ENCODE measurements at regions not wholly inside any gene's neighbourhood (a gene's known extent, or its start where the extent isn't known, plus 50 kb on each side); places are given as distances from the start of the nearest gene placed in this dataset.
"Not testable (repeated sequence)": the region's sequence is repeated elsewhere in the genome, so short reads cannot be mapped to it uniquely, and the experiment has no call there.

- Mint-ChIP-seq H3K36me3 (ENCODE audit: low read depth) (no peaks in the 10 kb centered on the region), H3K27me3 (ENCODE audit: insufficient read depth, low read depth, poor library complexity) (no peaks in the 10 kb centered on the region), H3K9me3 (no peaks in the 10 kb centered on the region), H3K4me1 (no peaks in the 10 kb centered on the region), H3K4me3 (no peak overlapping the region), H3K27ac (no peak overlapping the region)
- TF ChIP-seq EZH2 (IDR thresholded peaks at IDR 0.05; ENCODE audit: low read depth, unreplicated experiment) (no peak), ETS1 (IDR thresholded peaks at IDR 0.05) (no peak), NANOG (IDR thresholded peaks at IDR 0.05; ENCODE audit: borderline replicate concordance) (no peak)
- TF ChIP-seq, protein P1, sequence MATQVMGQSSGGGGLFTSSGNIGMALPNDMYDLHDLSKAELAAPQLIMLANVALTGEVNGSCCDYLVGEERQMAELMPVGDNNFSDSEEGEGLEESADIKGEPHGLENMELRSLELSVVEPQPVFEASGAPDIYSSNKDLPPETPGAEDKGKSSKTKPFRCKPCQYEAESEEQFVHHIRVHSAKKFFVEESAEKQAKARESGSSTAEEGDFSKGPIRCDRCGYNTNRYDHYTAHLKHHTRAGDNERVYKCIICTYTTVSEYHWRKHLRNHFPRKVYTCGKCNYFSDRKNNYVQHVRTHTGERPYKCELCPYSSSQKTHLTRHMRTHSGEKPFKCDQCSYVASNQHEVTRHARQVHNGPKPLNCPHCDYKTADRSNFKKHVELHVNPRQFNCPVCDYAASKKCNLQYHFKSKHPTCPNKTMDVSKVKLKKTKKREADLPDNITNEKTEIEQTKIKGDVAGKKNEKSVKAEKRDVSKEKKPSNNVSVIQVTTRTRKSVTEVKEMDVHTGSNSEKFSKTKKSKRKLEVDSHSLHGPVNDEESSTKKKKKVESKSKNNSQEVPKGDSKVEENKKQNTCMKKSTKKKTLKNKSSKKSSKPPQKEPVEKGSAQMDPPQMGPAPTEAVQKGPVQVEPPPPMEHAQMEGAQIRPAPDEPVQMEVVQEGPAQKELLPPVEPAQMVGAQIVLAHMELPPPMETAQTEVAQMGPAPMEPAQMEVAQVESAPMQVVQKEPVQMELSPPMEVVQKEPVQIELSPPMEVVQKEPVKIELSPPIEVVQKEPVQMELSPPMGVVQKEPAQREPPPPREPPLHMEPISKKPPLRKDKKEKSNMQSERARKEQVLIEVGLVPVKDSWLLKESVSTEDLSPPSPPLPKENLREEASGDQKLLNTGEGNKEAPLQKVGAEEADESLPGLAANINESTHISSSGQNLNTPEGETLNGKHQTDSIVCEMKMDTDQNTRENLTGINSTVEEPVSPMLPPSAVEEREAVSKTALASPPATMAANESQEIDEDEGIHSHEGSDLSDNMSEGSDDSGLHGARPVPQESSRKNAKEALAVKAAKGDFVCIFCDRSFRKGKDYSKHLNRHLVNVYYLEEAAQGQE (IDR thresholded peaks at IDR 0.05; ENCODE audit: unreplicated experiment): no peak
- Histone ChIP-seq H3K27me3 (ENCODE audit: insufficient read depth) (no peaks in the 10 kb centered on the region), H3K79me2 (replicated peaks; ENCODE audit: insufficient read depth) (no peaks in the 10 kb centered on the region), H3K4me2 (no peak overlapping the region), H3K9me2 (ENCODE audit: insufficient read depth) (no peaks in the 10 kb centered on the region), H3K4me3 (no peak overlapping the region), H3K27ac (ENCODE audit: low read depth) (no peak overlapping the region), H3F3A (replicated peaks; ENCODE audit: low read depth) (no peaks in the 10 kb centered on the region), H3K4me1 (ENCODE audit: insufficient read depth) (no peaks in the 10 kb centered on the region), H2AFZ (no peak overlapping the region), H4K20me1 (replicated peaks; ENCODE audit: insufficient read depth) (no peaks in the 10 kb centered on the region), H3K36me3 (ENCODE audit: insufficient read depth) (no peaks in the 10 kb centered on the region)
- ATAC-seq (no peak), DNase-seq (ENCODE audit: low spot score) (no peak)
Observed at GRCh38 chr2:155485141-155485842, 786.8 kb downstream of the KCNJ3 start.

DNA sequence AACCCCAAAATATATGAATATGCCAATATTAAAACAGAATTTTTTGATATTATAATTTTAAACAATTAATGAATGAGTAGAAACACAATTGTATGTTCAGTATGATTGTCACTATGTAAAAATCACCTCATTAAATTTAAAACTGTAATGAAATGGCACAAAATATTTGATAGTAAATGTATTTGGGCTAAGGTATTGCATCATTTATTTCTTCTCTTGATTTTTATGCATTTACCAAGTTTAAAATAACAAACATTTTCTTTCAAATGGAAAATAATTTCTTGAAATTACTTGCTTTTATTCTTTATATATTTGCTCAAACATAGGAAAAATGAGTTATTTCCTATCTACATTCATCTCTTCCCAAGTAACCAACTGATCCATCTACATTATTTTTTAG lies 782.6 kb downstream of the KCNJ3 start:
- H3K4me3 ChIP-seq: no peak overlapping the region
- Mint-ChIP-seq H3K27ac (no peak overlapping the region), H3K36me3 (ENCODE audit: low read depth) (no peaks in the 10 kb centered on the region), H3K4me1 (no peaks in the 10 kb centered on the region), H3K9me3 (no peaks in the 10 kb centered on the region), H3K27me3 (ENCODE audit: insufficient read depth, low read depth, poor library complexity) (no peaks in the 10 kb centered on the region), H3K4me3 (no peak overlapping the region)
- 0 out of 2 replicates have a peak, but pooled peaks cover 3% of the 10 kb centered on the region for H3K9me2 ChIP-seq (ENCODE audit: insufficient read depth)
- no peaks in the 10 kb centered on the region for H3F3A ChIP-seq (replicated peaks; ENCODE audit: low read depth)
- H3K4me1 ChIP-seq (ENCODE audit: insufficient read depth): no peaks in the 10 kb centered on the region
- ATAC-seq (no peak), DNase-seq (ENCODE audit: low spot score) (no peak)
- no peak overlapping the region for H3K27ac ChIP-seq (ENCODE audit: low read depth)
- H3K4me2 ChIP-seq: no peak overlapping the region
- H4K20me1 ChIP-seq (replicated peaks; ENCODE audit: insufficient read depth): no peaks in the 10 kb centered on the region
- no peak overlapping the region for H2AFZ ChIP-seq
- H3K36me3 ChIP-seq (ENCODE audit: insufficient read depth): no peaks in the 10 kb centered on the region
- no peaks in the 10 kb centered on the region for H3K27me3 ChIP-seq (ENCODE audit: insufficient read depth)
- H3K79me2 ChIP-seq (replicated peaks; ENCODE audit: insufficient read depth): no peaks in the 10 kb centered on the region
- TF ChIP-seq ZNF331 (CRISPR knock-in tag; IDR thresholded peaks at IDR 0.05; ENCODE audit: low read depth) (no peak), ZNF114 (CRISPR knock-in tag; IDR thresholded peaks at IDR 0.05) (no peak), CREB1 (CRISPR knock-in tag; IDR thresholded peaks at IDR 0.05; ENCODE audit: low read depth) (no peak), STAT1 (IDR thresholded peaks at IDR 0.05; ENCODE audit: unreplicated experiment) (no peak), NANOG (IDR thresholded peaks at IDR 0.05; ENCODE audit: borderline replicate concordance) (no peak), ETS1 (IDR thresholded peaks at IDR 0.05) (no peak), EZH2phosphoT487 (IDR thresholded peaks at IDR 0.05; ENCODE audit: unreplicated experiment) (no peak), CTCF (conservative IDR thresholded peaks at IDR 0.05; ENCODE audit: low read depth in 2 of 2) (no peak)

- Mint-ChIP-seq H3K9me3 (peaks cover 31% of the 10 kb centered on the region), H3K36me3 (ENCODE audit: low read depth) (peaks cover 13% of the 10 kb centered on the region; the same call in 2 of the 3 replicates)
- H3K4me2 ChIP-seq; H3K4me3 ChIP-seq; H3K27me3 ChIP-seq (ENCODE audit: insufficient read depth); H3K27ac Mint-ChIP-seq; H3K79me2 ChIP-seq (replicated peaks; ENCODE audit: insufficient read depth); DNase-seq (ENCODE audit: low spot score); H4K20me1 ChIP-seq (replicated peaks; ENCODE audit: insufficient read depth); H2AFZ ChIP-seq; H3F3A ChIP-seq (replicated peaks; ENCODE audit: low read depth); H3K27me3 Mint-ChIP-seq (ENCODE audit: insufficient read depth, low read depth, poor library complexity); ATAC-seq; H3K4me3 Mint-ChIP-seq; H3K27ac ChIP-seq (ENCODE audit: low read depth); H3K4me1 Mint-ChIP-seq; H3K36me3 ChIP-seq (ENCODE audit: insufficient read depth); H3K4me1 ChIP-seq (ENCODE audit: insufficient read depth): not testable (repeated sequence)
- peaks cover 10% of the 10 kb centered on the region; the same call in 1 of the 2 replicates for H3K9me2 ChIP-seq (ENCODE audit: insufficient read depth)
Observed at GRCh38 chr2:155472018-155472417, 773.5 kb downstream of the KCNJ3 start.

Data from GM23338 (cell line).